Skeletal muscle tissue (tissue), 3 donors: ENCODE measurements at regions not wholly inside any gene's neighbourhood (a gene's known extent, or its start where the extent isn't known, plus 50 kb on each side); places are given as distances from the start of the nearest gene placed in this dataset.
"Not testable (repeated sequence)": the region's sequence is repeated elsewhere in the genome, so short reads cannot be mapped to it uniquely, and the experiment has no call there.

Experiments
- H3K27ac ChIP-seq: one replicate; pipeline ENCODE4 v1.7.0; 2013; ENCODE audit warnings: mild to moderate bottlenecking, low read depth, low read length, inconsistent platforms
- H3K27me3 ChIP-seq, 3 donors: one replicate each; pipeline ENCODE4 v1.7.0; 2013; ENCODE audit warnings: low read length in 3 of 3; ENCODE audit not compliant: control insufficient read depth in 3 of 3, insufficient read depth in 3 of 3
- H3K36me3 ChIP-seq, 3 donors: one replicate each; pipeline ENCODE4 v1.7.0; 2013; ENCODE audit warnings: low read length in 3 of 3; ENCODE audit not compliant: control insufficient read depth in 3 of 3, insufficient read depth in 3 of 3
- H3K4me1 ChIP-seq, 3 donors: one replicate each; pipeline ENCODE4 v1.7.0; 2013; ENCODE audit warnings: low read length in 3 of 3, mild to moderate bottlenecking in 3 of 3; ENCODE audit not compliant: control insufficient read depth in 3 of 3, insufficient read depth in 3 of 3
- H3K4me3 ChIP-seq, 3 donors: one replicate each; pipeline ENCODE4 v1.7.0; 2013; ENCODE audit warnings: low read length in 3 of 3
- H3K9ac ChIP-seq, 3 donors: one replicate each; pipeline ENCODE4 v1.7.0; 2013; ENCODE audit warnings: low read length in 3 of 3, mild to moderate bottlenecking in 3 of 3, moderate library complexity in 2 of 3, low read depth in 1 of 3
- H3K9me3 ChIP-seq, 3 donors: one replicate each; pipeline ENCODE4 v1.7.0; 2013; ENCODE audit warnings: low read length in 3 of 3; ENCODE audit not compliant: control insufficient read depth in 3 of 3
- donor health status: Osteomylitis.

DNA sequence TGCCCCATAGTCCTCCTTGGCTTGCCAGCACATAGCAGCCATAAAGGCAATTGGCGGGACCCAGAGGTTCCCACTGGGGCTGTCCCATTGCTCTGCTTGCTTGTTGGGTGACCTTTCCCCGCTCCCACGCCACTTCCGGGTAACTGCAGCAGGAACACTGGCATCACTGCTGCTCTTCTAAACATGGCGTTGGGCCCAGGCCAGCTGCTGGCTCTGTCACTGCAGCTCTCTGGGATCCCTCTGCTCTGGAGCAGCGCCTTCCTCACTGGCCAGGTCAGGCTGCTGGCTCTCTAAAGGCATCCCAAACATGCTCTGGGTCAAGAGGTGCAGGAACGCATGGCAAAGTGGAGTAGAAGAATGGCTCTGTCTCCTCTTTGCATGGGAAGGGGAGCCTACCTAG is 92.9 kb downstream of the DRD1 start:
- no peak overlapping the region for H3K9ac ChIP-seq
- H3K27ac ChIP-seq: no peak overlapping the region

DNA sequence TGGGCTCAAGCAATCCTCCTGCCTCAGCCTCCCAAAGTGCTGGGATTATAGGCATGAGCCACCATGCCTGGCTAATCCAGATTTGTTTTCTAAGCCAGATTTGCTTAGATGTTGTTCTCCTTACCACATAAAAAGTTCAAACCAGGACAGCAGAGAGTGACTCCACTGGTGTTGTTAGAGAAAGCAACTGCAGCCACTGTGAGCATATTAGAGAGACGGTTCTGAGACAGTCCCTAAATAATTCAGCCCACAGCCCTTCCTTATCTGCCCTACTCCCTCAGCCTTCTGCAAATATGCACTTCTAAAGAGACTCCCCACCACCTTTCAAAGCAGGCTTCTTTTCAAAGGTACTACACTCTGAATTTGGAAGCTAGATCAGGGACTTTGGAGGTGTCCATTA is 96.1 kb downstream of the DRD1 start:
- no peak overlapping the region for H3K4me3 ChIP-seq
- H3K9me3 ChIP-seq: peaks cover 0 to 3% (median 0%) of the 10 kb centered on the region in 3 donors
- H3K27ac ChIP-seq: no peak overlapping the region
- no peaks in the 10 kb centered on the region for H3K36me3 ChIP-seq
- H3K9ac ChIP-seq: no peak overlapping the region
- peaks cover 0 to 9% (median 0%) of the 10 kb centered on the region in 3 donors for H3K27me3 ChIP-seq
- H3K4me1 ChIP-seq: no peaks in the 10 kb centered on the region

More for the DNA sequence above, 92.9 kb downstream of the DRD1 start:
- H3K36me3 ChIP-seq: no peaks in the 10 kb centered on the region
- H3K4me1 ChIP-seq: no peaks in the 10 kb centered on the region
- no peaks in the 10 kb centered on the region for H3K9me3 ChIP-seq
- no peak overlapping the region for H3K4me3 ChIP-seq
- H3K27me3 ChIP-seq: peaks cover 0 to 9% (median 0%) of the 10 kb centered on the region in 3 donors

DNA sequence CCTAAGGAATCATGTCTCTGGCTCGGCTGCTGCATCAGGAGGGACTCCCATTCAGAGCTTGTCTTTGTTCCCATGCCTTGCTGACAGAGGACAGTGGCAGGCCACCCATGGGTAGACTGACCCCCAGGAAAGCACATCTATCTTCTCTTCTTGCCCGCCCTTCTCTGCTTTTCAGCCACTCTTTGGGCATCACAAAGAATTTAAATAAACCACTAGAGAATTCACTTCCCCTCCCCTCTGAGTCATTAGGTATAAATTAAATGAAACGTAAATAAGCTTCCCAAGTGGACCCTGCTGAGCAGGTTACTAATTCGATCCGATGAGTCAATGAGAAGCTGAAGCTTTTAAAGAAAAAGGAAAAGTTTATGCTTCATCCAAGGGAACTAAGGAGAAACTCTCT is 97.0 kb downstream of the DRD1 start:
- Histone ChIP-seq H3K9ac (no peak overlapping the region), H3K27me3 (peaks cover 0 to 9% (median 0%) of the 10 kb centered on the region in 3 donors), H3K36me3 (no peaks in the 10 kb centered on the region), H3K4me3 (no peak overlapping the region), H3K4me1 (no peaks in the 10 kb centered on the region), H3K9me3 (peaks cover 0 to 3% (median 0%) of the 10 kb centered on the region in 3 donors), H3K27ac (no peak overlapping the region)

DNA sequence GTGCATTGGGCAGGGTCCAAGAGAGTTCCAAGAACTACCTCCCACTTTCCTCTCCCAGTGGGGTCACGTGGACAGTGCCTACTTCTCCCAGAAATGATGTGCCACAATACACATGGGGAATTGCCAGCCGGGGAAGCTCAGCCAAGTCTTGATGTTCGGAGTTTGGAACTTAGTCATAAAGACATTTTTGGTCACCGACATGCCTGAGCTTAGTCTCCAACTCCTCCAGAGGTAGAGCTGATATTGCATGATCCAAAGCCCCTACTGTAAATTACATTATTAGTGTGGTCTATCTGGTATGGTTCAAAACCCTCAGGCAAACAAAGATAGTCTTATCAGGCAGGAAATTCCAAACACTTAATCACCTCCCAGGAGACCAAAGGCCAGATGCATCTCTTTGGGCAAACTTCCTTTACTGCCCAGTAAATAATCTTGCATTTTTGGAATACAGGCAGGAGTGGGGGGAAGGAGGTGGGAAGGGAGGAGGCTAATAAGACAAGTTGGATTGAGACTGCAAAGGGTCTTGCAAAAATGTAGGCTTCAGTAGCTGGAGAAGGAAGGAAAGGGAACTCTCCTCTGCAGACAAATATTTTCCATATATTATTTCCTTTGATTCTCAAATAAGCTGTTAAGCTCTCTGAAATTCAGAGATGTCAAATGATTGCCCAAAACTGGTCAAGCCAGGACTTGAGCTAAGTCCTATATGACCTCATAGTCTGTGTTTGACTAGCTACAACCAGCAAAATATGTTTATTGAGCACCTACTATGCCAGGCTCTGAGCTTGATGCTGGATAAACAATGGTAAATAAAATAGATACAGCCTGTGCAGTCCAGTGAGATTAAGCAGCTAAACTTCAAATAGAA is 99.4 kb downstream of the DRD1 start:
- no peaks in the 10 kb centered on the region for H3K4me1 ChIP-seq
- H3K9me3 ChIP-seq: peaks cover 0 to 3% (median 0%) of the 10 kb centered on the region in 3 donors
- peaks cover 0 to 4% (median 0%) of the 10 kb centered on the region in 3 donors for H3K27me3 ChIP-seq
- H3K36me3 ChIP-seq: no peaks in the 10 kb centered on the region
- no peak overlapping the region for H3K9ac ChIP-seq
- H3K4me3 ChIP-seq: no peak overlapping the region
- H3K27ac ChIP-seq: no peak overlapping the region

DNA sequence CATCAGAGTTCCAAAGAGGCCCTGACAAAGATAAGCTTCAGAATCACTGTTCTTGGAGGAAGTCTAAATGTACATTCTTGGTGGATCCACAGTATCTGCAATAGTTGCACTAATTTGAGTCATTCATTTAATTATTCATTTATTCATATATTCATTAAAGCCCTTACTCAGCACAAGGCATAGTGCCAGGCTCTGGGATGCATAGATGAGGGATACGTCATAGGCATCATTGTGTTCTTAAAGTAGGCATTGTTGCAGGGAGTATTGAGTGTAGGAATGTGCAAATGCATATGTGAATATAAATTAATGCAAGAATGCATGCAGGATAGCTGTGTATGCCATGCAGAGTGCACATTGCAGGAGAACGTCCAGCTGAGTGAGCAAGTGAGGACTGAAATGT is 100.7 kb downstream of the DRD1 start:
- no peak overlapping the region for H3K9ac ChIP-seq
- H3K4me3 ChIP-seq: no peak overlapping the region
- peaks cover 0 to 4% (median 0%) of the 10 kb centered on the region in 3 donors for H3K27me3 ChIP-seq
- peaks cover 0 to 3% (median 0%) of the 10 kb centered on the region in 3 donors for H3K9me3 ChIP-seq
- no peak overlapping the region for H3K27ac ChIP-seq
- no peaks in the 10 kb centered on the region for H3K36me3 ChIP-seq
- H3K4me1 ChIP-seq: no peaks in the 10 kb centered on the region

DNA sequence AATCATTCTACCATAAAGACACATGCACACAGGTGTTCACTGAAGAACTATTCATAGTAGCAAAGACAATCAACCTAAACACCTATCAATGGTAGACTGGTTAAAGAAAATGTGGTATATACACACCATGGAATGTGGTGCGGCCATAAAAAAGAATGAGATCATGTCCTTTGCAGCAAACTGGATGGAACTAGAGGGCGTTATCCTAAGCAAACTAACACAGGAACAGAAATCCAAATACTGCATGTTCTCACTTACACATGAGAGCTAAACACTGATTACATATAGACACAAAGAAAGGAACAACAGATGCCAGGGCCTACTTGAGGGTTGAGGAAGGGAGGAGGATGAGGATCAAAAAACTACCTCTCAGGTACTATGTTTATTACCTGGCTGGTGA is 103.8 kb downstream of the DRD1 start:
- peaks cover 0 to 3% (median 0%) of the 10 kb centered on the region in 3 donors for H3K9me3 ChIP-seq
- no peaks in the 10 kb centered on the region for H3K4me1 ChIP-seq
- no peak overlapping the region for H3K4me3 ChIP-seq
- no peaks in the 10 kb centered on the region for H3K36me3 ChIP-seq
- no peak overlapping the region for H3K27ac ChIP-seq
- H3K9ac ChIP-seq: no peak overlapping the region
- H3K27me3 ChIP-seq: no peaks in the 10 kb centered on the region

DNA sequence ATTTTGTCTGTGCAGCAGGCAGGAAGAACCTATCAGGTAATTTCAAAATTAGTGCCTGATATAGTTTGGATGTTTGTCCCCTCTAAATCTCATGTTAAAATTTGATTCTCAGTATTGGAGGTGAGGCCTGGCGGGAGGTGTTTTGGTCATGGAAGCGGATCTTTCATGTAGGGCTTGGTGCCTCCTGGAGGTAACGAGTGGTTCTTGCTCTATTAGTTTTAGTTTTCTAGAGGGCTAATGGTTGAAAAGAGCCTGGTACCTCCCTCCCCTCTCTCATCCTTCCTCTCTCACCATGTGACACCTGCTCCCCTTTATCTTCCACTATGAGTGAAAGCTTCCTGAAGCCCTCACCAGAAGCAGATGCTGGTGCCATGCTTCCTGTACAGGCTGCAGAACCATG is 106.3 kb downstream of the DRD1 start:
- no peak overlapping the region for H3K27ac ChIP-seq
- no peaks in the 10 kb centered on the region for H3K27me3 ChIP-seq
- no peak overlapping the region for H3K9ac ChIP-seq
- H3K4me3 ChIP-seq: no peak overlapping the region
- H3K36me3 ChIP-seq: no peaks in the 10 kb centered on the region
- peaks cover 0 to 2% (median 0%) of the 10 kb centered on the region in 3 donors for H3K9me3 ChIP-seq
- H3K4me1 ChIP-seq: no peaks in the 10 kb centered on the region

DNA sequence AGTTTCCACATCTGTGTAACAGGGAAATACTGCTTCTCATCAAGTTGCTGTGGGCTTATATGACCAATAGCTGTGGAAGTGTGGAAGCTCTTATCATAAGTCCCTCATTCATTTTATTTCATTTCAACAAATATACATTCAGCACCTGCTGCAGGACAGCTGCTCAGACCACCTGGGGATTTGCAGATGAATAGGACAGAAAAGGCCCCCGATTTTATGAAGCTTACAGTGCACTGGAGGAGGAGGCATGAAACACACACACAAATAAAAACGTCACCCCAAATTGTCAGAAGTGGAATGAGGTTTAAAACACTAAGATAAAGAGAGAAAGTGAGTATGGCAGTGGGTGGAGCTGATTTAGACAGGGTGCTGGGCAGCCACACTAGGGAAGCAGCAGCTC is 107.2 kb downstream of the DRD1 start:
- Histone ChIP-seq H3K36me3 (no peaks in the 10 kb centered on the region), H3K27ac (no peak overlapping the region), H3K4me3 (no peak overlapping the region), H3K9ac (no peak overlapping the region), H3K4me1 (no peaks in the 10 kb centered on the region), H3K27me3 (no peaks in the 10 kb centered on the region), H3K9me3 (peaks cover 0 to 8% (median 0%) of the 10 kb centered on the region in 3 donors)

DNA sequence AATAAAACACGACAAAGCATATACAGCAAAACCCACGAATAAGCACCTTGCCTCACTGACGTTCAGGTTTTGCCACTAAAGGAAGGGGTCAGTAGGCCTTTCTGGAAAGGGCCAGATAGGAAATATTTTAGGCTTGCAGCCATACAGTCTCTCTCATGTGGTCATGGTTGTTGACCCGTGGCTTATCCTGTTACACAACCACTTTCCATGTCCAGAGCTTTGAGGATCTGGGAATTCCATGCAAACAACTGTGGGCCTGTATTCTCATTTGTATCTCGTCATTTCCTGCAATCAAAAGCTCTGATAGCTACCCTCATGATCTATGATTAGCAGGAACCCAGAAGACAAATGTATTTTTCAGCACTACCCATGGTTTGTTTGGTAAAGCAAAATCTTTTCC is 108.3 kb downstream of the DRD1 start:
- Histone ChIP-seq H3K27ac (no peak overlapping the region), H3K9ac (no peak overlapping the region), H3K4me1 (no peaks in the 10 kb centered on the region), H3K36me3 (no peaks in the 10 kb centered on the region), H3K27me3 (no peaks in the 10 kb centered on the region), H3K9me3 (peaks cover 0 to 8% (median 0%) of the 10 kb centered on the region in 3 donors), H3K4me3 (no peak overlapping the region)

DNA sequence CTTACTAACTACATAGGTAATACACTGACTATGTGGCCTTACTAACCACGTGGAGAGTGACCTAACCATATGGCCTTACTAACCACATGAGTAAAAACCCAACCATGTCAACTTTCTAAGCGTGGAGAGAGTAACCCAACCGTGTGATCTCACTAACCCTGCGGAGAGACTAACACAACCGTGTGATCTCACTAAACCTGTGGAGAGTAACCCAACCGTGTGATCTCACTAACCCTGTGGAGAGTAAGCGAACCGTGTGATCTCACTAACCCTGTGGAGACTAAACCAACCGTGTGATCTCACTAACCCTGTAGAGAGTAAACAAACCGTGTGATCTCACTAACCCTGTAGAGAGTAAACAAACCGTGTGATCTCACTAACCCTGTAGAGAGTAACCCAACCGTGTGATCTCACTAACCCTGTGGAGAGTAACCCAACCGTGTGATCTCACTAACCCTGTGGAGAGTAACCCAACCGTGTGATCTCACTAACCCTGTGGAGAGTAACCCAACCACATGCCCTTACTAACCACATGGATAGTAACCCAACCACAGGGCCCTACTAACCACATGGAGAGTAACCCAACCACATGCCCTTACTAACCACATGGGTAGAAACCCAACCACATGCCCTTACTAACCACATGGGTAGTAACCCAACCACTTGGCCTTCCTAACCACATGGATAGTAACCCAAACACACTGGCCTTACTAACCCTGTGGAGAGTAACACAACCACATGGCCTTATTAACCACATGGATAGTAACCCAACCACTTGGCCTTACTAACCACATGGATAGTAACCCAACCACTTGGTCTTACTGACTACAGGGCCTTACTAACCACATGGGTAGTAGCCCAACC is 112.6 kb downstream of the DRD1 start:
- not testable (repeated sequence) for H3K27ac ChIP-seq, H3K4me1 ChIP-seq, H3K4me3 ChIP-seq, H3K36me3 ChIP-seq, H3K9me3 ChIP-seq, H3K9ac ChIP-seq, H3K27me3 ChIP-seq
